ENCODE measurements at regions not wholly inside any gene's neighbourhood (a gene's known extent, or its start where the extent isn't known, plus 50 kb on each side); places are given as distances from the start of the nearest gene placed in this dataset.

- no peak for TF ChIP-seq CTCF (IDR thresholded peaks at IDR 0.05)
- TF ChIP-seq POLR2A (IDR thresholded peaks at IDR 0.05), result no peak
- no peak for TF ChIP-seq POLR2AphosphoS5 (IDR thresholded peaks at IDR 0.05)
- no peak for TF ChIP-seq EP300 (IDR thresholded peaks at IDR 0.05)
These were observed 104.3 kb downstream of the APIP start for GRCh38 chr11:34811858-34812257.
